IMR-90 (cell line): ENCODE measurements at regions not wholly inside any gene's neighbourhood (a gene's known extent, or its start where the extent isn't known, plus 50 kb on each side); places are given as distances from the start of the nearest gene placed in this dataset.

ENCODE experiments used
- ATAC-seq: fragments of 200-7000 bp; cut with Tn5 transposase; 2 replicates; pipeline ENCODE4 v1.9.1; 2020; ENCODE audit warnings: low read depth, mild to moderate bottlenecking, moderate library complexity
- BruUV-seq: library from RNA; stranded (reverse); fragments of 400-500 nt; replicated peaks from 2 replicates; lab custom pipeline; 2021; lab: Mats Ljungman, UMichigan
- CTCF ChIA-PET: fragments of 300-600 bp; formaldehyde crosslinking; extraction: SDS; loops from one replicate; lab custom pipeline; 2021; ENCODE audit warnings: antibody characterized with exemption; lab: Yijun Ruan, JAX
- POLR2A ChIA-PET: fragments of 300-600 bp; sonication (Branson Sonifier 250); formaldehyde crosslinking; loops from one replicate; lab custom pipeline; 2022; ENCODE audit warnings: antibody characterized with exemption; ENCODE audit not compliant: unreplicated experiment; lab: Charles Lee
- DNase-seq: peaks from one replicate; pipeline ENCODE4 v3.0.0; 2013
- H2AFZ ChIP-seq: replicated peaks from 2 replicates; pipeline ENCODE3; 2013; ENCODE audit warnings: low read length, mild to moderate bottlenecking; ENCODE audit not compliant: poor library complexity
- H2AK5ac ChIP-seq: 2 replicates; pipeline ENCODE4 v1.6.1; 2013; ENCODE audit warnings: low read depth, low read length, inconsistent platforms
- H2AK9ac ChIP-seq: replicated peaks from 2 replicates; pipeline ENCODE3; 2013; ENCODE audit warnings: mild to moderate bottlenecking, low read depth, low read length, moderate library complexity; ENCODE audit not compliant: poor library complexity
- H2BK120ac ChIP-seq: 2 replicates; pipeline ENCODE4 v1.6.1; 2013; ENCODE audit warnings: low read depth, low read length, inconsistent platforms
- H2BK15ac ChIP-seq: 3 replicates; pipeline ENCODE4 v1.6.1; 2013; ENCODE audit warnings: low read depth, low read length, inconsistent platforms
- H2BK20ac ChIP-seq: 2 replicates; pipeline ENCODE4 v1.6.1; 2013; ENCODE audit warnings: low read depth, mild to moderate bottlenecking, inconsistent platforms, low read length, moderate library complexity
- H2BK5ac ChIP-seq: 2 replicates; pipeline ENCODE4 v1.6.1; 2013; ENCODE audit warnings: mild to moderate bottlenecking, low read depth, low read length, inconsistent platforms; ENCODE audit not compliant: poor library complexity, severe bottlenecking
- H3K14ac ChIP-seq: replicated peaks from 2 replicates; pipeline ENCODE4 v1.6.1; 2013; ENCODE audit warnings: low read depth, low read length, inconsistent platforms
- H3K18ac ChIP-seq: 2 replicates; pipeline ENCODE4 v1.6.1; 2013; ENCODE audit warnings: low read depth, low read length, control low read depth
- H3K23ac ChIP-seq: 2 replicates; pipeline ENCODE4 v1.6.1; 2013; ENCODE audit warnings: low read depth, low read length, inconsistent platforms
- H3K27ac ChIP-seq: 2 replicates; pipeline ENCODE4 v1.5.1; 2013; ENCODE audit warnings: mild to moderate bottlenecking, control low read depth, low read length; ENCODE audit not compliant: insufficient read depth
- H3K27me3 ChIP-seq: 2 replicates; pipeline ENCODE4 v1.6.1; 2013; ENCODE audit warnings: low read length; ENCODE audit not compliant: control insufficient read depth, insufficient read depth
- H3K36me3 ChIP-seq: 2 replicates; pipeline ENCODE4 v1.6.1; 2013; ENCODE audit warnings: low read length, mixed read lengths; ENCODE audit not compliant: control insufficient read depth, insufficient read depth
- H3K4ac ChIP-seq: 2 replicates; pipeline ENCODE4 v1.6.1; 2013; ENCODE audit warnings: low read depth, low read length, inconsistent platforms
- H3K4me1 ChIP-seq: 2 replicates; pipeline ENCODE4 v1.6.1; 2013; ENCODE audit warnings: low read length, mixed read lengths; ENCODE audit not compliant: control insufficient read depth, insufficient read depth
- H3K4me2 ChIP-seq: 2 replicates; pipeline ENCODE4 v1.6.1; 2013; ENCODE audit warnings: low read depth, mild to moderate bottlenecking, control low read depth, low read length, moderate library complexity
- H3K4me3 ChIP-seq: 2 replicates; pipeline ENCODE4 v1.5.1; 2013; ENCODE audit warnings: low read depth, mild to moderate bottlenecking, control low read depth, low read length, moderate library complexity; ENCODE audit not compliant: insufficient read depth
- H3K56ac ChIP-seq: 2 replicates; pipeline ENCODE4 v1.6.1; 2013; ENCODE audit warnings: low read length, inconsistent platforms; ENCODE audit not compliant: insufficient read depth; ENCODE audit errors: extremely low read depth
- H3K79me1 ChIP-seq, 2 experiments: 2 replicates each; pipeline ENCODE4 v1.6.1; 2013; ENCODE audit warnings: low read length in 2 of 2, inconsistent platforms in 1 of 2, low read depth in 1 of 2
- H3K9ac ChIP-seq: 2 replicates; pipeline ENCODE4 v1.6.1; 2013; ENCODE audit warnings: low read depth, low read length, control low read depth
- H3K9me1 ChIP-seq: 2 replicates; pipeline ENCODE4 v1.6.1; 2013; ENCODE audit warnings: low read length, inconsistent platforms; ENCODE audit not compliant: insufficient read depth
- H3K9me3 ChIP-seq: 2 replicates; pipeline ENCODE4 v1.6.1; 2013; ENCODE audit warnings: low read length; ENCODE audit not compliant: control insufficient read depth, insufficient read depth
- H4K20me1 ChIP-seq: 2 replicates; pipeline ENCODE4 v1.6.1; 2013; ENCODE audit warnings: low read length, inconsistent platforms; ENCODE audit not compliant: insufficient read depth
- H4K5ac ChIP-seq: 2 replicates; pipeline ENCODE4 v1.6.1; 2013; ENCODE audit warnings: mild to moderate bottlenecking, low read depth, low read length, control low read depth
- H4K8ac ChIP-seq, 2 experiments: 2 replicates each; pipeline ENCODE4 v1.6.1; 2013; ENCODE audit warnings: low read depth in 2 of 2, low read length in 2 of 2, control low read depth in 1 of 2, inconsistent platforms in 1 of 2
- H4K91ac ChIP-seq: 2 replicates; pipeline ENCODE4 v1.6.1; 2013; ENCODE audit warnings: low read depth, low read length, inconsistent platforms; ENCODE audit not compliant: insufficient read depth
- BHLHE40 ChIP-seq: fragments of 150-350 bp; IDR thresholded peaks from 2 replicates; pipeline ENCODE4 v1.6.1; 2016; ENCODE audit warnings: mild to moderate bottlenecking, low read depth, low read length
- CEBPB ChIP-seq: IDR thresholded peaks from 2 replicates; pipeline ENCODE4 v1.6.1; 2012; ENCODE audit warnings: low read depth, low read length, improper control_type of control experiment
- CHD1 ChIP-seq: IDR thresholded peaks from 2 replicates; pipeline ENCODE4 v1.6.1; 2012; ENCODE audit warnings: low read depth, low read length, improper control_type of control experiment
- CTCF ChIP-seq: conservative IDR thresholded peaks from 2 replicates; pipeline ENCODE4 v1.5.1; 2012; ENCODE audit warnings: mild to moderate bottlenecking, low read depth, low read length, improper control_type of control experiment
- ELK1 ChIP-seq: fragments of 150-350 bp; IDR thresholded peaks from 2 replicates; pipeline ENCODE4 v1.6.1; 2016; ENCODE audit warnings: low read depth, mild to moderate bottlenecking, low read length, moderate library complexity, borderline replicate concordance
- FOS ChIP-seq: fragments of 150-350 bp; IDR thresholded peaks from 2 replicates; pipeline ENCODE4 v1.6.1; 2016; ENCODE audit warnings: low read depth, low read length
- MAFK ChIP-seq: IDR thresholded peaks from 2 replicates; pipeline ENCODE4 v1.6.1; 2012; ENCODE audit warnings: low read depth, low read length, improper control_type of control experiment
- MAZ ChIP-seq: IDR thresholded peaks from 2 replicates; pipeline ENCODE4 v1.6.1; 2012; ENCODE audit warnings: low read depth, mild to moderate bottlenecking, low read length, improper control_type of control experiment, moderate library complexity, borderline replicate concordance
- MXI1 ChIP-seq: IDR thresholded peaks from 2 replicates; pipeline ENCODE4 v1.6.1; 2012; ENCODE audit warnings: low read depth, mild to moderate bottlenecking, low read length, moderate library complexity, borderline replicate concordance
- NFE2L2 ChIP-seq: fragments of 150-350 bp; IDR thresholded peaks from 2 replicates; pipeline ENCODE4 v1.6.1; 2016; ENCODE audit warnings: low read depth, mild to moderate bottlenecking, low read length
- POLR2A ChIP-seq: IDR thresholded peaks from 2 replicates; pipeline ENCODE4 v1.6.1; 2012; ENCODE audit warnings: mild to moderate bottlenecking, low read depth, low read length
- RAD21 ChIP-seq: IDR thresholded peaks from 2 replicates; pipeline ENCODE4 v1.6.1; 2012; ENCODE audit warnings: low read length, improper control_type of control experiment
- RCOR1 ChIP-seq: IDR thresholded peaks from 2 replicates; pipeline ENCODE4 v1.6.1; 2012; ENCODE audit warnings: mild to moderate bottlenecking, low read length, improper control_type of control experiment; ENCODE audit not compliant: insufficient replicate concordance
- RFX5 ChIP-seq: IDR thresholded peaks from 2 replicates; pipeline ENCODE4 v1.8.0; 2012; ENCODE audit warnings: low read depth, mild to moderate bottlenecking, low read length, moderate library complexity
- SMC3 ChIP-seq: fragments of 150-350 bp; IDR thresholded peaks from 2 replicates; pipeline ENCODE4 v1.6.1; 2016; ENCODE audit warnings: low read depth, mild to moderate bottlenecking, antibody characterized with exemption, low read length, moderate library complexity
- USF2 ChIP-seq: fragments of 150-350 bp; IDR thresholded peaks from 2 replicates; pipeline ENCODE4 v1.6.1; 2017; ENCODE audit warnings: mild to moderate bottlenecking, antibody characterized with exemption, low read length, low read depth
- WGBS, 2 experiments: methylation state at CpG; one replicate each; pipeline versions ENCODE4 v1.1.5 to v1.1.7; 2013; ENCODE audit warnings: missing lambda C conversion rate in 2 of 2; ENCODE audit not compliant: insufficient read length in 1 of 2; ENCODE audit errors: extremely low coverage in 2 of 2; 5-methylcytosine and 5-hydroxymethylcytosine counted together
- dilution Hi-C: fragments of 300-500 bp; cut with HindIII; formaldehyde crosslinking; loops from one replicate; pipeline ENCODE4 v1.14.3; 2018; ENCODE audit warnings: low sequenced_read_pairs; ENCODE audit not compliant: unreplicated experiment
- in situ Hi-C: fragments of 300-500 bp; cut with MboI; formaldehyde crosslinking; loops from 3 replicates; pipeline ENCODE4 v1.14.3; 2019; ENCODE audit warnings: low sequenced_read_pairs, inconsistent platforms, mixed read lengths
- intact Hi-C: fragments of 100-400 bp; cut with micrococcal nuclease; formaldehyde crosslinking; loops from 2 replicates; pipeline ENCODE4 v1.10.0; 2022

GRCh38 chr1:30489737-30490389 lies 233.5 kb downstream of the MATN1 start:
- no peaks in the 10 kb centered on the region for H3K27me3 ChIP-seq
- H3K27ac ChIP-seq, result no peak overlapping the region
- H2BK120ac ChIP-seq, result no peak overlapping the region
- ChIA-PET POLR2A (no interaction called here), CTCF (no interaction called here)
- ATAC-seq, result no peak
- no peak overlapping the region for H4K8ac ChIP-seq
- peaks cover 7% of the 10 kb centered on the region; the same call in 1 of the 2 replicates for H3K9me3 ChIP-seq
- H2AK9ac ChIP-seq, result no peak overlapping the region
- no peak overlapping the region for H2BK20ac ChIP-seq
- H3K18ac ChIP-seq, result no peak overlapping the region
- H4K5ac ChIP-seq, result no peak overlapping the region
- H3K4me2 ChIP-seq, result no peak overlapping the region
- no peak overlapping the region for H2AK5ac ChIP-seq
- H3K56ac ChIP-seq, result no peak overlapping the region
- in situ Hi-C loops, result no loop called here
- 40% methylated on average over 1 of the region's 3 CpGs; no CpG with 5 or more reads in 1 of the 2 experiments for WGBS, 2 experiments
- H4K20me1 ChIP-seq, result no peaks in the 10 kb centered on the region
- H3K4me3 ChIP-seq, result no peak overlapping the region
- no peak overlapping the region for H3K23ac ChIP-seq
- no peaks in the 10 kb centered on the region for H3K4me1 ChIP-seq
- no peak overlapping the region for H3K4ac ChIP-seq
- no peak overlapping the region for H4K91ac ChIP-seq
- H3K9ac ChIP-seq, result no peak overlapping the region
- H2AFZ ChIP-seq, result no peak overlapping the region
- TF ChIP-seq CTCF (no peak), MXI1 (no peak), RAD21 (no peak), CEBPB (no peak), RFX5 (no peak), USF2 (no peak), CHD1 (no peak), NFE2L2 (no peak), MAFK (no peak), SMC3 (no peak), MAZ (no peak), ELK1 (no peak), FOS (no peak), BHLHE40 (no peak), POLR2A (no peak), RCOR1 (no peak)
- no peaks in the 10 kb centered on the region for H3K79me1 ChIP-seq
- intact Hi-C loops, result no loop called here
- dilution Hi-C loops, result no loop called here
- BruUV-seq, result no TSS peak
- no peak overlapping the region for H2BK5ac ChIP-seq
- H3K36me3 ChIP-seq, result no peaks in the 10 kb centered on the region
- DNase-seq, result no peak
- H3K9me1 ChIP-seq, result no peaks in the 10 kb centered on the region
- no peak overlapping the region for H3K14ac ChIP-seq
- H2BK15ac ChIP-seq, result no peak overlapping the region
